SK-N-SH treated with all-trans-retinoic acid at 6 μM for 48 hours (cell line): ENCODE measurements at regions not wholly inside any gene's neighbourhood (a gene's known extent, or its start where the extent isn't known, plus 50 kb on each side); places are given as distances from the start of the nearest gene placed in this dataset.
A peak's percentile ranks its signal among the peaks of the same experiment; 100 is the strongest.

Experiments
- ATAC-seq: fragments of 200-7000 bp; cut with Tn5 transposase; 3 replicates; pipeline ENCODE4 v1.9.1; 2020; ENCODE audit warnings: mild to moderate bottlenecking, moderate library complexity
- ARNTL ChIP-seq: fragments of 450-650 bp; formaldehyde crosslinking; IDR thresholded peaks from 2 replicates; pipeline ENCODE4 v1.5.0; 2020; ENCODE audit warnings: low read depth, mild to moderate bottlenecking, moderate library complexity, borderline replicate concordance
- BACH2 ChIP-seq: fragments of 250-450 bp; sonication (Bioruptor Pico); IDR thresholded peaks from 2 replicates; pipeline ENCODE4 v1.9.0; 2021; ENCODE audit warnings: mild to moderate bottlenecking, borderline replicate concordance
- CSDC2 ChIP-seq: fragments of 250-450 bp; sonication (Bioruptor Pico); IDR thresholded peaks from 2 replicates; pipeline ENCODE4 v1.5.0; 2020; ENCODE audit warnings: mild to moderate bottlenecking, moderate library complexity
- ESRRG ChIP-seq: fragments of 250-450 bp; sonication (Bioruptor Pico); IDR thresholded peaks from 2 replicates; pipeline ENCODE4 v1.6.1; 2021; ENCODE audit warnings: mild to moderate bottlenecking
- GLIS3 ChIP-seq: fragments of 250-450 bp; sonication (Bioruptor Pico); IDR thresholded peaks from 2 replicates; pipeline ENCODE4 v1.5.0; 2020; ENCODE audit warnings: mild to moderate bottlenecking, moderate library complexity
- ISL1 ChIP-seq: fragments of 250-450 bp; sonication (Bioruptor Pico); IDR thresholded peaks from 2 replicates; pipeline ENCODE4 v2.1.2; 2022; ENCODE audit warnings: mild to moderate bottlenecking, moderate library complexity
- OSR1 ChIP-seq: fragments of 250-450 bp; sonication (Bioruptor Pico); IDR thresholded peaks from 2 replicates; pipeline ENCODE4 v1.8.0; 2022; ENCODE audit warnings: moderate library complexity, mild to moderate bottlenecking, inconsistent platforms
- RARB ChIP-seq: fragments of 250-450 bp; sonication (Bioruptor Pico); IDR thresholded peaks from 2 replicates; pipeline ENCODE4 v1.8.0; 2021; ENCODE audit warnings: mild to moderate bottlenecking, moderate library complexity
- SNAI2 ChIP-seq: fragments of 250-450 bp; sonication (Bioruptor Pico); IDR thresholded peaks from 2 replicates; pipeline ENCODE4 v1.5.0; 2020; ENCODE audit warnings: mild to moderate bottlenecking, moderate library complexity
- TCF4 ChIP-seq: fragments of 250-450 bp; sonication (Bioruptor Pico); IDR thresholded peaks from 2 replicates; pipeline ENCODE4 v1.8.0; 2021; ENCODE audit warnings: mild to moderate bottlenecking, moderate library complexity, borderline replicate concordance
- TOX ChIP-seq: fragments of 250-450 bp; sonication (Bioruptor Pico); IDR thresholded peaks from 2 replicates; pipeline ENCODE4 v1.8.0; 2021; ENCODE audit warnings: mild to moderate bottlenecking, moderate library complexity, borderline replicate concordance
- ZFP3 ChIP-seq: fragments of 250-450 bp; sonication (Bioruptor Pico); IDR thresholded peaks from 2 replicates; pipeline ENCODE4 v1.5.0; 2020; ENCODE audit warnings: mild to moderate bottlenecking, moderate library complexity
- ZFP30 ChIP-seq: fragments of 450-650 bp; formaldehyde crosslinking; IDR thresholded peaks from 2 replicates; pipeline ENCODE4 v1.5.0; 2022; ENCODE audit warnings: mild to moderate bottlenecking, moderate library complexity
- ZNF565 ChIP-seq: fragments of 450-650 bp; formaldehyde crosslinking; conservative IDR thresholded peaks from 2 replicates; pipeline ENCODE4 v1.5.0; 2020; ENCODE audit warnings: low read depth, mild to moderate bottlenecking, moderate library complexity
- ZNF8 ChIP-seq: fragments of 450-650 bp; formaldehyde crosslinking; IDR thresholded peaks from 2 replicates; pipeline ENCODE4 v1.5.0; 2020; ENCODE audit warnings: mild to moderate bottlenecking, moderate library complexity
- TF ChIP-seq, protein P1 (sequence below): fragments of 250-450 bp; sonication (Bioruptor Pico); IDR thresholded peaks from 2 replicates; pipeline ENCODE4 v1.5.1; 2021; ENCODE audit warnings: mild to moderate bottlenecking, moderate library complexity
- TF ChIP-seq, protein P2 (sequence below): fragments of 250-450 bp; sonication (Bioruptor Pico); IDR thresholded peaks from 2 replicates; pipeline ENCODE4 v1.8.0; 2020; ENCODE audit warnings: mild to moderate bottlenecking, moderate library complexity, borderline replicate concordance
- TF ChIP-seq, protein P3 (sequence below): fragments of 250-450 bp; sonication (Bioruptor Pico); IDR thresholded peaks from 2 replicates; pipeline ENCODE4 v1.5.1; 2020; ENCODE audit warnings: low read depth, mild to moderate bottlenecking, moderate library complexity
- TF ChIP-seq, protein P4 (sequence below): fragments of 250-450 bp; sonication (Bioruptor Pico); IDR thresholded peaks from 2 replicates; pipeline ENCODE4 v1.8.0; 2021; ENCODE audit warnings: low read depth, mild to moderate bottlenecking, moderate library complexity, borderline replicate concordance
- TF ChIP-seq, protein P5 (sequence below): fragments of 250-450 bp; sonication (Bioruptor Pico); IDR thresholded peaks from 2 replicates; pipeline ENCODE4 v1.5.0; 2020; ENCODE audit warnings: mild to moderate bottlenecking, moderate library complexity

DNA sequence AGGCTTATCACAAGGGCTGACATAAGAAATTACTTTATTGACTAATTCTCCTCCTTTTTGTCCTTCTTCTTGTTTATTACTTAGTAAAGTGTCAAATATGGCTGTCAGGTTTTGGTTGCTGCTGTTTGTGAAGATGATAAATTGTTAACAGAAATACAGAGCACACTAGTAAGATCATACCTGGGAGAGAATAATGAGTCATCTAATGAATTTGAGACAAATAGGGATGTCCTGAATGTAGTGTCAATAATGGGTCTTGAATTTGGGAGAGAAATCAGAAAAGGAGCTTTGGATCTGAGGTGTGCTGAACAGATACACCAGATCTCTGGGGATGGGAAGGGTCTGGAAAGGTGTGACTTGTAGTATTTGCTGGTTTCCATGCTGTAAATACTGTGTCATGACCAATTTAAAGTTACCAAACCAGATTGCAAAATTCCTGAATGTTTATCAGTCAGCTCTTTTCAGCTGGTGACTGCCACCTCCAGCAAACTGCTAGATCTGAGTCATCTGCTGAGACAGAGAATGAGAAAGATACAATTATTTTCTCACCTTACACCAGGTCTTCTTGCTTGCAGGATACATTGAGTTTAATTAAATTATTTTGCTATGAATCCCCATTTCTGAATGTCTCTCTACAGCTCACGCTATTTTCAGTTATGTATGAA is 76.7 kb upstream of the SATB1 start (continued):
- TF ChIP-seq, protein P1, sequence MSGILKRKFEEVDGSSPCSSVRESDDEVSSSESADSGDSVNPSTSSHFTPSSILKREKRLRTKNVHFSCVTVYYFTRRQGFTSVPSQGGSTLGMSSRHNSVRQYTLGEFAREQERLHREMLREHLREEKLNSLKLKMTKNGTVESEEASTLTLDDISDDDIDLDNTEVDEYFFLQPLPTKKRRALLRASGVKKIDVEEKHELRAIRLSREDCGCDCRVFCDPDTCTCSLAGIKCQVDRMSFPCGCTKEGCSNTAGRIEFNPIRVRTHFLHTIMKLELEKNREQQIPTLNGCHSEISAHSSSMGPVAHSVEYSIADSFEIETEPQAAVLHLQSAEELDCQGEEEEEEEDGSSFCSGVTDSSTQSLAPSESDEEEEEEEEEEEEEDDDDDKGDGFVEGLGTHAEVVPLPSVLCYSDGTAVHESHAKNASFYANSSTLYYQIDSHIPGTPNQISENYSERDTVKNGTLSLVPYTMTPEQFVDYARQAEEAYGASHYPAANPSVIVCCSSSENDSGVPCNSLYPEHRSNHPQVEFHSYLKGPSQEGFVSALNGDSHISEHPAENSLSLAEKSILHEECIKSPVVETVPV = no peak
- no peak for TF ChIP-seq ZFP30 (CRISPR knock-in tag)
- TF ChIP-seq ESRRG (CRISPR knock-in tag) = no peak
- no peak for TF ChIP-seq ARNTL
- TF ChIP-seq ZNF8 (CRISPR knock-in tag) = no peak
- TF ChIP-seq ISL1 (CRISPR knock-in tag) = no peak
- TF ChIP-seq, protein P2, sequence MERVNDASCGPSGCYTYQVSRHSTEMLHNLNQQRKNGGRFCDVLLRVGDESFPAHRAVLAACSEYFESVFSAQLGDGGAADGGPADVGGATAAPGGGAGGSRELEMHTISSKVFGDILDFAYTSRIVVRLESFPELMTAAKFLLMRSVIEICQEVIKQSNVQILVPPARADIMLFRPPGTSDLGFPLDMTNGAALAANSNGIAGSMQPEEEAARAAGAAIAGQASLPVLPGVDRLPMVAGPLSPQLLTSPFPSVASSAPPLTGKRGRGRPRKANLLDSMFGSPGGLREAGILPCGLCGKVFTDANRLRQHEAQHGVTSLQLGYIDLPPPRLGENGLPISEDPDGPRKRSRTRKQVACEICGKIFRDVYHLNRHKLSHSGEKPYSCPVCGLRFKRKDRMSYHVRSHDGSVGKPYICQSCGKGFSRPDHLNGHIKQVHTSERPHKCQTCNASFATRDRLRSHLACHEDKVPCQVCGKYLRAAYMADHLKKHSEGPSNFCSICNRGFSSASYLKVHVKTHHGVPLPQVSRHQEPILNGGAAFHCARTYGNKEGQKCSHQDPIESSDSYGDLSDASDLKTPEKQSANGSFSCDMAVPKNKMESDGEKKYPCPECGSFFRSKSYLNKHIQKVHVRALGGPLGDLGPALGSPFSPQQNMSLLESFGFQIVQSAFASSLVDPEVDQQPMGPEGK = no peak
- TF ChIP-seq, all 23 proteins: peak for 0

DNA sequence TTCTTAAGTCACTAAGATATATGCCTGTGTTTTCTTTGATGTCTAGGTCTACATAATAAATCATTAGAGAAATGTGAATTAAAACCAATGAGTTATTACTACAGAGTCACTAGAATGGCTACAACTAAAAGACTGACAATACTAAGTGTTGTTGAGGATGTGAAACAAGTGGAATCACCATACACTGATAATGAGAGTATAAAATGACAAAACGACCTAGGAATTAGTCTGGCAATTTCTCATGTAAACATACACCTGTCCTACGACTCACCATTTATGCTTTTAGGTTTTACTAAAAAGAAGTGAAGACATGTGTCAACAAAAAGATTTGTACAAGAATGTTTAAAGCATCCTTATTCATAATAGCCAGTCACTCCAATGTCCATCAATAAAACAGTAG is 75.2 kb upstream of the SATB1 start:
- TF ChIP-seq ZNF565 = no peak
- ATAC-seq = no peak

DNA sequence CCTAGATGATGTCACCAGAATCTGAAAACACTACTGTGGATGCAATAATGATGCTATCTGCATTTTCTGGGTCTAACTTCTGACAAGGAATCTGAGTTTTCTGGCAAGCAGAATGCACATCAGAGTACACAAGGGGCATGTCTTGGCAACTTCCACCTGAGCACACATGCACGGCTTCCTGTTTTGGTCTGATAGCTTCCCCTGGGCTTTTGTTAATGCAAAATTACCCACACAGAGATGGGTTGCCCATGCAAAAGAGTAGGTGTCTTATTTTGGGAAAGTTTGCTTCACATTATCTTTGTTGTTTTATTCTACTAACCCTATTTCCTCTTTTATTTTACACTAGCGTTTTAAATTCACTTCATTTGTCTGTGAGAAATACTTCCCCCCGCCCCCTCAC is 74.2 kb upstream of the SATB1 start:
- TF ChIP-seq ISL1 (CRISPR knock-in tag) = peak; percentile 48; the same call in 1 of the 2 replicates
- no peak for TF ChIP-seq ESRRG (CRISPR knock-in tag)
- TF ChIP-seq, protein P2 = no peak
- no peak for TF ChIP-seq SNAI2 (CRISPR knock-in tag)
- TF ChIP-seq GLIS3 (CRISPR knock-in tag) = no peak
- ATAC-seq = no peak

DNA sequence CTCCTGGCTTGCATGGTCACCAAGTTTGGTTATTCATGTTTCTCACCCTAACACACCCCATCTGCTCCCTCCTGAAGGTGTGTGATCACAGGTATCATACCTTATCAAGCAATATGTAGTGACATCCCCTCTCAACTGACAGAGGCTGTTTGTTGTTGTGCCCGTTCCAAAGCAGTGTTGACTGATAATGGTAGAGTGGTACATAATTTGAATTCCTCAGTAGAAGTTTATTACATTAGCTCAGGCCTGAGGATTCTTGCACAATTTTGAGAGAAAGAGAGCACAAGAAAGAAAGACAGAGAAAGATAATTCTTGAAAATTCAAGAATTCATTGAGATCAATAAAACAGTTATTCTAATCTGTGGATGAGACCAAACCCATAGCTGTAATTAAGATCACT is 69.1 kb upstream of the SATB1 start:
- ATAC-seq = no peak
- TF ChIP-seq SNAI2 (CRISPR knock-in tag) (no peak), TOX (CRISPR knock-in tag) (no peak), ISL1 (CRISPR knock-in tag) (peak; percentile 47)
- TF ChIP-seq, protein P3, sequence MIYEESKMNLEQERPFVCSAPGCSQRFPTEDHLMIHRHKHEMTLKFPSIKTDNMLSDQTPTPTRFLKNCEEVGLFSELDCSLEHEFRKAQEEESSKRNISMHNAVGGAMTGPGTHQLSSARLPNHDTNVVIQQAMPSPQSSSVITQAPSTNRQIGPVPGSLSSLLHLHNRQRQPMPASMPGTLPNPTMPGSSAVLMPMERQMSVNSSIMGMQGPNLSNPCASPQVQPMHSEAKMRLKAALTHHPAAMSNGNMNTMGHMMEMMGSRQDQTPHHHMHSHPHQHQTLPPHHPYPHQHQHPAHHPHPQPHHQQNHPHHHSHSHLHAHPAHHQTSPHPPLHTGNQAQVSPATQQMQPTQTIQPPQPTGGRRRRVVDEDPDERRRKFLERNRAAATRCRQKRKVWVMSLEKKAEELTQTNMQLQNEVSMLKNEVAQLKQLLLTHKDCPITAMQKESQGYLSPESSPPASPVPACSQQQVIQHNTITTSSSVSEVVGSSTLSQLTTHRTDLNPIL (CRISPR knock-in tag) = no peak
- TF ChIP-seq, all 23 proteins: peak for 1

DNA sequence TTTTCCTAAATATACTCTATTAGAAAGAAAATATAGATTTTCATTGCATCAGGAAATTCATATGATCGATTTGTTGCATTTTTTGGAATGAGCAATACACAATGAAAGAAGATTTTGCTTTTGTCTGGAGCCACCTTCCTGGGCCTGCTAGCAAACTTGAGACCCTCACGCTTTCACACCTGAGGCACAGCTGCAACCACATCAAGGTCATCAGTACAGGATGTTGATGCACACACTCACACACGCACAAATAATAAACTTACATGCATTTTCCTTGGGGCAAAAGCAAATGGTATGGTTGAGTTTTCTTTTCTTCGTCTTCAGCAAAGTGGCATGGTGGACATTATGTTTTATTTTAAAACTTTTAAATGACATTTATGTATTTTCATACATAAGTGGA is 64.8 kb upstream of the SATB1 start:
- ATAC-seq = no peak
- no peak for TF ChIP-seq BACH2 (CRISPR knock-in tag)
- TF ChIP-seq RARB (CRISPR knock-in tag) = no peak
- TF ChIP-seq, protein P3 (CRISPR knock-in tag) = no peak
- no peak for TF ChIP-seq ZFP30 (CRISPR knock-in tag)
- TF ChIP-seq GLIS3 (CRISPR knock-in tag) = no peak
- TF ChIP-seq ZNF565 = no peak
- TF ChIP-seq, protein P4, sequence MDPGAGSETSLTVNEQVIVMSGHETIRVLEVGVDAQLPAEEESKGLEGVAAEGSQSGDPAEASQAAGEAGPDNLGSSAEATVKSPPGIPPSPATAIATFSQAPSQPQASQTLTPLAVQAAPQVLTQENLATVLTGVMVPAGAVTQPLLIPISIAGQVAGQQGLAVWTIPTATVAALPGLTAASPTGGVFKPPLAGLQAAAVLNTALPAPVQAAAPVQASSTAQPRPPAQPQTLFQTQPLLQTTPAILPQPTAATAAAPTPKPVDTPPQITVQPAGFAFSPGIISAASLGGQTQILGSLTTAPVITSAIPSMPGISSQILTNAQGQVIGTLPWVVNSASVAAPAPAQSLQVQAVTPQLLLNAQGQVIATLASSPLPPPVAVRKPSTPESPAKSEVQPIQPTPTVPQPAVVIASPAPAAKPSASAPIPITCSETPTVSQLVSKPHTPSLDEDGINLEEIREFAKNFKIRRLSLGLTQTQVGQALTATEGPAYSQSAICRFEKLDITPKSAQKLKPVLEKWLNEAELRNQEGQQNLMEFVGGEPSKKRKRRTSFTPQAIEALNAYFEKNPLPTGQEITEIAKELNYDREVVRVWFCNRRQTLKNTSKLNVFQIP = no peak
- TF ChIP-seq TCF4 (CRISPR knock-in tag) = no peak
- TF ChIP-seq ZFP3 (CRISPR knock-in tag) = no peak
- TF ChIP-seq, protein P5, sequence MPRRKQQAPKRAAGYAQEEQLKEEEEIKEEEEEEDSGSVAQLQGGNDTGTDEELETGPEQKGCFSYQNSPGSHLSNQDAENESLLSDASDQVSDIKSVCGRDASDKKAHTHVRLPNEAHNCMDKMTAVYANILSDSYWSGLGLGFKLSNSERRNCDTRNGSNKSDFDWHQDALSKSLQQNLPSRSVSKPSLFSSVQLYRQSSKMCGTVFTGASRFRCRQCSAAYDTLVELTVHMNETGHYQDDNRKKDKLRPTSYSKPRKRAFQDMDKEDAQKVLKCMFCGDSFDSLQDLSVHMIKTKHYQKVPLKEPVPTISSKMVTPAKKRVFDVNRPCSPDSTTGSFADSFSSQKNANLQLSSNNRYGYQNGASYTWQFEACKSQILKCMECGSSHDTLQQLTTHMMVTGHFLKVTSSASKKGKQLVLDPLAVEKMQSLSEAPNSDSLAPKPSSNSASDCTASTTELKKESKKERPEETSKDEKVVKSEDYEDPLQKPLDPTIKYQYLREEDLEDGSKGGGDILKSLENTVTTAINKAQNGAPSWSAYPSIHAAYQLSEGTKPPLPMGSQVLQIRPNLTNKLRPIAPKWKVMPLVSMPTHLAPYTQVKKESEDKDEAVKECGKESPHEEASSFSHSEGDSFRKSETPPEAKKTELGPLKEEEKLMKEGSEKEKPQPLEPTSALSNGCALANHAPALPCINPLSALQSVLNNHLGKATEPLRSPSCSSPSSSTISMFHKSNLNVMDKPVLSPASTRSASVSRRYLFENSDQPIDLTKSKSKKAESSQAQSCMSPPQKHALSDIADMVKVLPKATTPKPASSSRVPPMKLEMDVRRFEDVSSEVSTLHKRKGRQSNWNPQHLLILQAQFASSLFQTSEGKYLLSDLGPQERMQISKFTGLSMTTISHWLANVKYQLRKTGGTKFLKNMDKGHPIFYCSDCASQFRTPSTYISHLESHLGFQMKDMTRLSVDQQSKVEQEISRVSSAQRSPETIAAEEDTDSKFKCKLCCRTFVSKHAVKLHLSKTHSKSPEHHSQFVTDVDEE (CRISPR knock-in tag) = no peak
- no peak for TF ChIP-seq OSR1
- TF ChIP-seq CSDC2 (CRISPR knock-in tag) = no peak
- TF ChIP-seq ZNF8 (CRISPR knock-in tag) = no peak
